Mesothelial cell of epicardium (in vitro differentiated cells): ENCODE measurements at regions not wholly inside any gene's neighbourhood (a gene's known extent, or its start where the extent isn't known, plus 50 kb on each side); places are given as distances from the start of the nearest gene placed in this dataset.

ENCODE experiments used
- DNase-seq, 2 experiments: peaks; one replicate each; pipeline ENCODE4 v3.0.0; 2021; ENCODE audit warnings: low spot score in 2 of 2; ENCODE audit not compliant: unreplicated experiment in 2 of 2
- H3K27ac Mint-ChIP-seq: 2 replicates; pipeline ENCODE4 v1.8.0; 2021; ENCODE audit warnings: mixed read lengths
- H3K27me3 Mint-ChIP-seq: 2 replicates; pipeline ENCODE4 v1.8.0; 2021; ENCODE audit warnings: low read depth, mixed read lengths
- H3K36me3 Mint-ChIP-seq: 2 replicates; pipeline ENCODE4 v1.8.0; 2021; ENCODE audit warnings: mixed read lengths
- H3K4me1 Mint-ChIP-seq: 2 replicates; pipeline ENCODE4 v1.8.0; 2021; ENCODE audit warnings: mixed read lengths
- H3K4me3 Mint-ChIP-seq: 2 replicates; pipeline ENCODE4 v1.8.0; 2021; ENCODE audit warnings: mild to moderate bottlenecking, moderate library complexity, mixed read lengths
- H3K9me3 Mint-ChIP-seq: 2 replicates; pipeline ENCODE4 v1.8.0; 2021; ENCODE audit warnings: mixed read lengths
- TF ChIP-seq, protein P1 (sequence below): fragments of 200-600 bp; sonication (generic); IDR thresholded peaks from one replicate; pipeline ENCODE4 v1.5.0; 2021; ENCODE audit warnings: antibody characterized with exemption; ENCODE audit not compliant: unreplicated experiment

DNA sequence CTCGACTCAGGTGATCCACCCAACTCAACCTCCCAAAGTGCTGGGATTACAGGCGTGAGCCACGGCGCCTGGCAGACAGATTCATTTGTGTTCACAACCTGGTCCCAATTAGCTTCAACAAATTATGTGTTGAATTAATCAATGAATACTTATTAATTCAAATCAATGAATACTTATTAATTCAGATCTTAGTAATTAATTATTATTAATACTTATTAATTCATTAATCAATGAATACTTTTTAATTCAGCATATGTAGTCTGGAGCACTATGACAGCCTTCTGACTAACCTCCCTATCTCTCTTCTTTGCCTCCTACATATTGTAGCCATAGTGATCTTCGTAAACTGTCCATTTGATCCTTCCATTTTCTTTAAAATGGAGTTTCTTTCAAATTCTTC, 56.7 kb upstream of the RBPJ start:
- H3K4me3 Mint-ChIP-seq, result no peak overlapping the region
- H3K4me1 Mint-ChIP-seq, result peaks cover 5% of the 10 kb centered on the region
- no peak overlapping the region for H3K27ac Mint-ChIP-seq
- no peak for DNase-seq
- TF ChIP-seq, protein P1, sequence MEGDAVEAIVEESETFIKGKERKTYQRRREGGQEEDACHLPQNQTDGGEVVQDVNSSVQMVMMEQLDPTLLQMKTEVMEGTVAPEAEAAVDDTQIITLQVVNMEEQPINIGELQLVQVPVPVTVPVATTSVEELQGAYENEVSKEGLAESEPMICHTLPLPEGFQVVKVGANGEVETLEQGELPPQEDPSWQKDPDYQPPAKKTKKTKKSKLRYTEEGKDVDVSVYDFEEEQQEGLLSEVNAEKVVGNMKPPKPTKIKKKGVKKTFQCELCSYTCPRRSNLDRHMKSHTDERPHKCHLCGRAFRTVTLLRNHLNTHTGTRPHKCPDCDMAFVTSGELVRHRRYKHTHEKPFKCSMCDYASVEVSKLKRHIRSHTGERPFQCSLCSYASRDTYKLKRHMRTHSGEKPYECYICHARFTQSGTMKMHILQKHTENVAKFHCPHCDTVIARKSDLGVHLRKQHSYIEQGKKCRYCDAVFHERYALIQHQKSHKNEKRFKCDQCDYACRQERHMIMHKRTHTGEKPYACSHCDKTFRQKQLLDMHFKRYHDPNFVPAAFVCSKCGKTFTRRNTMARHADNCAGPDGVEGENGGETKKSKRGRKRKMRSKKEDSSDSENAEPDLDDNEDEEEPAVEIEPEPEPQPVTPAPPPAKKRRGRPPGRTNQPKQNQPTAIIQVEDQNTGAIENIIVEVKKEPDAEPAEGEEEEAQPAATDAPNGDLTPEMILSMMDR, result no peak
- H3K27me3 Mint-ChIP-seq, result no peaks in the 10 kb centered on the region
- H3K9me3 Mint-ChIP-seq, result peaks cover 8% of the 10 kb centered on the region
- no peaks in the 10 kb centered on the region for H3K36me3 Mint-ChIP-seq

DNA sequence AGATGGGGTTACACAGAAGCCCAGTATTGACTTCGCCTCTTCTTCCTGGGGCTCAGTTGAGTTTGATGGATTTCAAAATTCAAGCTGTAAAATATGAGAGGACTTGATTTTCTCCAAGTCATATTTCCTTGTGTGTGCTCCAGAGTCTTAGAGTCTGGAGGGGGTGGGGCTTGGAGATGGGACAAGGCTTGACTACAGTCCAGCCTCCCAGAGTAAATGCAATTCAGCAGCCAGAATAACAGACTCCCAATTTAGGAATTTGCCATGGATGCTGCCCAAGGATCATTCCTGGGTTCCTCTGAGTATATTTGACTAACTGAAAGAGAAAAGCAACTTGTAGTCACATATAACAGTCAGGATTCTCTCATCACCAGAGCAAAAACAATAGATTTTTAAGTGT, 53.7 kb upstream of the RBPJ start:
- no peak for DNase-seq
- H3K4me1 Mint-ChIP-seq, result peaks cover 5% of the 10 kb centered on the region
- no peaks in the 10 kb centered on the region for H3K9me3 Mint-ChIP-seq
- no peak overlapping the region for H3K4me3 Mint-ChIP-seq
- H3K36me3 Mint-ChIP-seq, result no peaks in the 10 kb centered on the region
- H3K27me3 Mint-ChIP-seq, result no peaks in the 10 kb centered on the region
- TF ChIP-seq, protein P1, result no peak
- no peak overlapping the region for H3K27ac Mint-ChIP-seq

DNA sequence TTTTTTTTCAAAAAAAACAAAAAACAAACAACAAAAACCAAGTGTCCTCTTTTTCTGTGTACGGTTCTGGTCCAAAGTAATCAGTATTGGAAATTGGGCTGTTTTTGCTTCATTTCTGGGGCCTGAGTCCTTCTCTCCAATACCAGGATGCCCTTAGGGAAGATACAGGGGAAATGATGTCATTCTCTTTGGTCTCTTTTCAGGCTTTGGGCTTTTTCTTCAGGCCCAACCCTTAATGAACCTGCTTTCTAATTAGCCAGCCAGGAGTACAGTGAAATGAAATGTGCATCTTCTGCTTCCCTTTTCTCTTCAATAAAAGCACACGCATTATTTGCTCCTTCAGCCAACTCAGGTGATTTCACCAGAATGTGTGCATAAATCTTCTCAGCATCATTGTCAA, 52.6 kb upstream of the RBPJ start:
- TF ChIP-seq, protein P1, result no peak
- peaks cover 8% of the 10 kb centered on the region for H3K4me1 Mint-ChIP-seq
- H3K4me3 Mint-ChIP-seq, result no peak overlapping the region
- no peaks in the 10 kb centered on the region for H3K36me3 Mint-ChIP-seq
- no peak overlapping the region for H3K27ac Mint-ChIP-seq
- no peaks in the 10 kb centered on the region for H3K9me3 Mint-ChIP-seq
- H3K27me3 Mint-ChIP-seq, result no peaks in the 10 kb centered on the region
- DNase-seq, result no peak

- Mint-ChIP-seq H3K4me3 (no peak overlapping the region), H3K9me3 (no peaks in the 10 kb centered on the region)
- TF ChIP-seq, protein P1, result no peak
Measured at GRCh38 chr4:26269038-26269437, 51.8 kb upstream of the RBPJ start.

More at GRCh38 chr4:26269038-26269437, 51.8 kb upstream of the RBPJ start:
- H3K27ac Mint-ChIP-seq, result no peak overlapping the region
- DNase-seq, result no peak
- peaks cover 9% of the 10 kb centered on the region for H3K4me1 Mint-ChIP-seq
- no peaks in the 10 kb centered on the region for H3K27me3 Mint-ChIP-seq
- no peaks in the 10 kb centered on the region for H3K36me3 Mint-ChIP-seq
